Activated CD4-positive, alpha-beta T cell treated with anti-CD3 and anti-CD28 coated beads, Interleukin-2, amount 50 U/mL, for 4 hours (primary cell): ENCODE measurements at regions not wholly inside any gene's neighbourhood (a gene's known extent, or its start where the extent isn't known, plus 50 kb on each side); places are given as distances from the start of the nearest gene placed in this dataset.
"Not testable (repeated sequence)": the region's sequence is repeated elsewhere in the genome, so short reads cannot be mapped to it uniquely, and the experiment has no call there.

Source experiments
- DNase-seq, 2 experiments: peaks; one replicate each; pipeline ENCODE4 v3.0.0-alpha.2; 2020

DNA sequence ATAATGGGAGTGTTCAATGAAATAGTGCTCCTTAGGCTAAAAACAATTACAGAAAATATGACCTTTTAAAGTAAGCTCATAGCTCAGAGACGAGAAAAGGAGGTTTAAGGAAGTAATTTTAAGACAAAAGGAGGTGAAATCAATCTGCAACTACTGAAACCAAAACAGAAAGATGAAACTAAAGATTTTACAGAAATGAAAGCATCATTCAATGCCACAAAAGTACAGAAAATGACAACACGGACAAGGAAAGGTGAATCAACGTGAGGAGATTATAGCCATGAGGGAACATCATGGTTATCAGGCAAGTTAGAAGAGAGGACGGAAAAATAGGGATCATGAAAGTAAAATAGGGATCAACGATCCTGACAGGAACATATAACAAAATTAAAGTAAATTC is 745.2 kb downstream of the PCDH17 start:
- no peak for DNase-seq

DNA sequence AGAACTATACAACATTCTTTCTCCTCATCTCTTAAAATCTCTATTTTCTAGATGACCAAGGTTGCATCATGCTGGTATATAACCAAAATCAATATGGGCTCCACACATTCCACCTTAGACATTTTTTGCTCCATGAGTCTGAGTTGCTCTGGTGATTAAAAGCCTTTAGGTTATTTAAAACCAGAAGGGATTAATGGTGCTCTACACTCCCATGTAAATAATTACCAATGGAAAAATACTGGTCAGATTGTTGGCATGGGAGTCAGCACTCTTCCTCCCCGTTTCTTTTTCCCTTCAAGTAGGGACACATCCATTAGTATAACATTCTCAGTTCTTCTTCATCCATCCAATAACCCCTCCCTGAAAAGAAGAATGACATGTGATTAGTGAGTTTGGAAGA is 747.7 kb downstream of the PCDH17 start:
- no peak for DNase-seq

DNA sequence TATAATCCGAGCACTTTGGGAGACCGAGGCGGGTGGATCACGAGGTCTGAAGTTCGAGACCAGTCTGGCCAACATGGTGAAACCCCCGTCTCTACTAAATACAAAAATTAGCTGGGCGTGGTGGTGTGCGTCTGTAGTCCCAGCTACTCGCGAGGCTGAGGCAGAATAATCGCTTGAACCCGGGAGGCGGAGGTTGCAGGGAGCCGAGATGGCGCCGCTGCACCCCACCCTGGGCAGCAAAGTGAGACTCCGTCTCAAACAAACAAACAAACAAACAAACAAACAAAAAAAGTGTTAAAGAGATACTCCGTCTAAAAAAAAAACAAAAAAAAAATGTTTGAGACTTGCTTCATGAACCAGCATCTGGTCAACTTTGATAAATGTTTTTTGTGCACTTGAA is 753.8 kb downstream of the PCDH17 start:
- not testable (repeated sequence) for DNase-seq

DNA sequence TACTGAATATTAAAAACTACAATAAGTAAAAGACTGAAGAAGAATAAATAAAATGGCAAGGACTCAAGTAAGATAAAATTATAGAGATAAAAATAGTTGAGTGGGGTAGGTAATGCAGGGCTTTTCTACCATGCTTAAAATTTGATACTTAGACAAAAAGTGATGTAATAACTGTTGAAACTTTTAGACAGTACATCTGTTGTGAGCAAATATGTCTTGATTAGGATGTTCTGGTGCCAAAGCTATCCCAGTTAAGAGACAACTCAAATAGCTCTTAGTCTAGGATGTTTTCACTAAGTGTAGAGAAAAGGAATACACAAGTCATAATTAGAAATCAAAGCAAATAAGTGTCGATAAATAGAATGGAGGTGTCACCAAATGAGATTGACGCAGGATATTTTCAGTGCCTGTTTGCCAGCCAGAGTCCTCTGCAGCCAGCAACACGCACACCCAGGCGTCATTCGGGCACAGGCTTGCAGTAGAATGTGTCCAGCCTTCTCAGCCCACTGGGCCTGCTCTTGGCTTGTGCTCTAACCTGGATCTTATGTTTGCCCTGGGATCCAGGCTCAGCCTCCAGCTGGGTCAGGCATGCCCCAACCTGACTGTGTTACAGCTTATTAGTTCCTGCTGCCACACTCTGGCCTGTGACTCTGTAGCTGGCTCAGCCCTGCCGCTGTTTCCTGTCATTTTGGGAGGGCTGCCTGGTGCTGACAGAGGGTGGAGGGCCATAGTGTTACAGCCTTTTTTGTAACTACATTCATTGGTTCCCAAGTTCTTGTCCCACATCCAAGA is 766.2 kb downstream of the PCDH17 start:
- no peak for DNase-seq

DNA sequence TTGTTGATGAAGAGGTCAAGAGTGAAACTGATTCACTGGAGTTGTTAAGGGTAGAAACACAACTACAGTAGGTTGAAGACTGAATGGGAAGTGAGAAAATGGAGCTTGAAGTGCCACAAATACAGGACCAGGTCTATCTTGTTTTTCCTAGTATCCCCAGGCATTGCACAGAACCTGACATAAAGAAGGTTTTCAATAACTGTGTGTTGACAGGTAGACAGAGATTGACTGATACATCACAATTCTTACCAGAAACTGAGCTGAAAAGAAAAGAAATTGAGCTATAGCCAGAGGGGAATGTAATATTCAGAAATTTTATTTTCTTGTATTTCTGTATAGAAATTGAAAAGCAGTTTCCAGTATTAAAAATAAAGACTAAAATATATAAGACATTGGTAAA is 767.7 kb downstream of the PCDH17 start:
- no peak for DNase-seq

DNA sequence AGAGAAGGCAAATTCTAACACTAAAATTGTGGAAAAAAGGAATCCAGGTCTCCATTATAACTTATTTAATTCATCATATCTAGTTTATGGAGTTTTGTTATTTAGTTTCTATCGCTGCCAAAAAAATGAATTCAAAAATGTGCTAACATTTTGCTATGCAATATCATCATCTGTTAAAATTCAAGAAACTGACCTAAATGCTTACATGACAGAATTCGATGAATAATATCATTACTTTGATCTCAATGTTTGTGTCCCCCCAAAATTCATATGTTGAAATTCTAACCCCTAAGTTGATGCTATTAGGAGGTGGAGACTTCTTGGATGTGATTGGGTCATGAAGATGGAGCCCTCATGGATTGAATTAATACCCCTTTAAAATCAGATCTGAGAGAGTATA is 775.0 kb downstream of the PCDH17 start:
- DNase-seq = no peak

DNA sequence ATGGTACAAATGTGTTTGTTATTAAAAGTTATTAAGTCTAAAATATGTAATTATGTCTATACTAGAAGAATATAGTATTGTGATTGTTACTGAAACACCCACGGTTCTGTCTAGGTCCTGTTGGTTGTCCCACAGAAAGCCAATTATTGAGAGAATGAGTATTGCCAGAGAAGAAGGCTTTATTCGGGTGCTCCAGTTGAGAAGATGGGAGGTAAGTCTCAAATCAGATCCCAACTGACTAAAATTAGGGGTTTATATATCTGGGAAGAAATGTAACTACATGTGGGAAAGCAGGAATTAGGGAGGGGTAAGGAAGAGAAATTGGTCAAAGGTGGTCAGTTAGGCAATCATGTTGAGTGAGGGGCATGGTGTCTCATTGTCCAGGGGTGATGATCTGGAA is 798.4 kb downstream of the PCDH17 start:
- no peak for DNase-seq

DNA sequence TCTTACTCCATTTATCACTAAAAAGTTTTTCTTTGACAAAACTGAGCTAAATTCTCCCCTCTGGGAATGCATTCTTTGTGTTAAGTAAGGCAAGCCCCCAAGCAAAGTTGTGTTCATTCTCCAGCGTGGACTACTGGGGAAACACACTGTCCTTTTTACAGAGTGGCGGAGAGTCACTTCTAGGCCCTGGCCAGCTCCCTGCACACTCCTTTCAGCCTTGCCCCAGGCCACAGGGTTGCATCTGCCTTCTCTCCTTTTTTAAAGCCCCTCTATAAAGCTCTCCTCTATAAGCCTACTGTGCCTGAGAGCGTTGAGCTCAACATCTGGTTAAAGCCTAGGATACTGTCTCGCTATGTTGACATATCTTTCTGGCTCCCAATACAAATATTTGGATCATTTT is 803.4 kb downstream of the PCDH17 start:
- DNase-seq = no peak

DNA sequence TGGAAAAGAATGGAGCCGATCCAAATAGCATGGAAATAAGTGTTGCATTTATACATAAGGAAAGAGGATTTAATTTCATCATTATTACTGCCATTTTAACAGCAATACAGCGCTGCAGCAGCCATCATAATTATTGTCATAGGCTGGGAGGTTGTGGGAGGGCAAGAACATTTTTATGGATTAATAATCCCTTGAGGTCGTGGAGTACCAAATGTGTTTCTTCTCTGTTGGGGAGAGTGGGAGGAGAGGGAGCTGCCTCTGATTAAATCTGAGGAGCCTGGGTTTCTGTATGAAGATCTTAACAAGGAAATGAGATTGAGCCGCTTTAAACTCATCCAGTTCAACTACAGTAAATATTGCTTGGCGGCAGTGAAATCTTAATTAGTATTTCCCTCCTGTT is 805.9 kb downstream of the PCDH17 start:
- no peak for DNase-seq

DNA sequence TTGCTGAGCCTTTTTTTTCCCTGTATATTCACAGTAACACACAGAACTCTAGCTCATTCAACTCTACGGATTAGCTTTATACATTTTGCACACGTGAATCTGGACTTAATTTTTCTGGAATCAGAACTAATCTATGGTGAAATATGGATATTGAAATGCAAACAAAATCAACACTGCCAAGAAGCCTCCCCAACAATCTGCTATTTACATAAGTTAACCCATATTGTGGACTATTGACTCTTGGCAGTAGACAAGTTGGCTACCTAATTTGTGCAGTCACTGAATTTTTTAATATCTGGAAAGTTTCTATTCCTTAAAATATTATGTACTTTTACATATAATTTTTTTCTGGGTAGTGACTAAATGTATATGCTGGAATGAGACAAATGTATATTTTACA is 815.4 kb downstream of the PCDH17 start:
- no peak for DNase-seq

DNA sequence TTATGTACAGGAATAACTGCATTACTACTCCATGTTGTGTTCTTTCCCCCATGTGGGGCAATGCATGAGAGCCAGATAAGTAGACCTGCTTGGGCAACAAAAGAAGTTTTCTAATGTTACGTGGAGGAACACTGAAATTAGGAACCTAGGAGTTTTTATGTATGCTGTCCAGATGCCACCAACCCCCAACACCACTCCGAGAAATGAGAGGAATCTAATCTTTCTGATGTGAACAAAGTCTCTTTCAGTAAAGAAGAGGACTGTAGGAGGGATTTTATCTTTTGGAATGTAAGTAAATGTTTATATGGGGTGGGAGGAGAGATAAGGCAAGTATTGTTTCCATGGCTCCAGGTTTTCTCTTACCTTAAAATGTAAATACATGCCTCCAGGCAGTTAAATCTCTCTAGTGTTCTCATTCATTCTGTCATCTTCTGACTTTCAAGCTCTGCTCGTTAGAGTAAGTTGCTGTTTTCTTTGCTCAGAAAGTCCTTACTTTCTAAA is 820.6 kb downstream of the PCDH17 start:
- no peak for DNase-seq

DNA sequence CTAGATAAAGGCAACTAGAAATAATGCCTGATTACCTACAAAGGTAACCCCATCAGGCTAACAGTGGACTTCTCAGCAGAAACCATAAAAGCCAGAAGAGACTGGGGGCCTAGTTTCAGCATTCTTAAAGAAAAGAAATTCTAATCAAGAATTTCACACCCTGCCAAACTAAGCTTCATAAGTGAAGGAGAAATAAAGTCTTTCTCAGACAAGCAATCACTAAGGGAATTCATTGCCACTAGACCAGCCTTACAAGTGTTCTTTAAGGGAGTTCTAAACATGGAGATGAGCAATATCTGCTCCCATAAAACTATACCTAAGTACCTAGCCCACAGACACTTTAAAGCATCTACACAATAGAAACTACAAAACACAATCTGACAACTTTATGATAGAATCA is 823.5 kb downstream of the PCDH17 start:
- no peak for DNase-seq

DNA sequence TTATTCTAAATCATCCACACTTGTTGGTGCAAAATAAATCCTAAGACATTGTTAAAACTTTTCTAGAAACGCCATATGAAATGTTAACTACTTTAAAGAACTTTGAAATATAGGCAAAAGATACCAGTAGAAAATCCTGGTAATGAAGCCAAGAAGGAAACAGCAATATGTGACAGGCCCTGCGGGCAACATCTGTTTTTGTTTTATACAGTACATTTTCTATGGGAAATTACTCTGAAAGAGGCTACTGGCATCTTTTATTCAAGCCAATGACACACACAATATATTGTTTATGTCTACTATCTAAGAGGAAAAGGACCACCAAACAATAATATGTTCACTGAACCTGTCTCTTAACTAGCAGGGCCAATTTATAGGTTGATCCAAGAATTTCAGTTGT is 829.7 kb downstream of the PCDH17 start:
- DNase-seq = no peak

DNA sequence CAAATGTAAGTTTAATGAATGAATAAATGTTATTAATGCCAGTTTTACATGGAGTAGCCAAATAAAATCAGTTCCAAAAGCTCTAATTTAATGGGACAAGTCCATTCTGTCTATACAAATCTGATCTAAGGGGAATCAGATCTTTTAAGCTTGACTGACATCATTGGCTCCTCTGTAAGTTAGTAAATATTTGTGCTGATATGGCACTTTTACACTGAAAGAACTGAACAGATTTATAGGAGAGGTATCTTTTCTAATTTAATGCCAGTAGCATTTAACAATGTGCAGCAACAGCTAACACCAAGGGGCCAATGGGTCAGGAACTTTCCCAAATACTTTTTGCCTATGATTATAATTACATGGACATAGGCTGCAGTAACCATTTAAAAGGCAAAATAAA is 832.3 kb downstream of the PCDH17 start:
- no peak for DNase-seq

DNA sequence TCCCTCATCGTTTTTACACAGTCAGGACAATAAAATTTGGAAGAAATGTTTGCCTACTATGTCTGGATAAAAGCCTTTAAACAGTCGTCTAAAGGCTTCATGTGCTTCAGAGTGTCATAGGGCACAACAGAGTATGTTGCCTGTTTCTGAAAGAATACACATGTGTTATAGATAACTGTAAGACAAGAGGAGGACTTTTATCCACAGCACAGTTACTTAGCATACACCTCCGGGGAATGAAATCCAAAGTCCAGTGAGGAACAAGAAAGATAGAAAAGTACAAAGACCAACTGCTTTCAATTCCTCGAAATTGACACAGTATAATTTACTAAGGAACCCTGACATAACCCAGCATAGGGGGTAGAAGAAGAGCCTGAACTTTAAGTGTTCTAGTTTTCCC is 835.6 kb downstream of the PCDH17 start:
- no peak for DNase-seq

DNA sequence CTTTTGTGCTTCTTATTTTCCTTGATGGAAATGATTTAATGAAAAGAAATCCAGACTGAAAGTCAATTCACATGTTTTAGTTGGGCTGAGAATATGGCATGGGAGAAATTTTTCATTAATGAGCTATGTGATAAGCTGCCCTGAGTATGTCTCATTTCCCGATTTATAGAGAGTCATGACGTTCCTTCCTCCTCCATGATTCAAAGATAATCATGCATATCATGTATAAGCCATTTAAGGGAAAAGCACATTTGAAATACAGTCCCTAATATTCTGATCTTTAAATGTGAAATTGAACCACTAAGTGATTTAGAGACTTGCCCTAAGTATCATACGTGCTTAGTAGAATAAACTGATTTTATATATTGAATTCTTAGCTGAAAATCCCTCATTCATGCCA is 840.9 kb downstream of the PCDH17 start:
- no peak for DNase-seq

DNA sequence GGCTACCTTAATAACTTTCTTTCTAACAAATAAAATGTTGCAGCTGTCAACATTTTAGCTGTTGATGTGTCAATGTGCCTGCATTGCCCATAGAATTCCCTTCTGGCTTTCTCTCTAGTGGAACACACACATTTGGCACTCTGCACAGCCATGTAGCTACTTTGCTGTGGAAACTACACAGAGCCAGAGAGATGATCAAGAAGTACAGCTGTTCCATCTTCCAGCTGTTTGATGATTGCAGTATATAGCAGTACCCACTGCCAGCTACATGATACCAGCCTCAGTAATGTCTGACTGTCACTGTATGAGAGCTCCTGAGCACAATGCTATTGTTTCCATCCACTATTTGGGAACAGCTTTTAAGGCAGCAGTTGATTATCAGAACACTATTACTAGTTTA is 843.0 kb downstream of the PCDH17 start:
- DNase-seq = no peak

DNA sequence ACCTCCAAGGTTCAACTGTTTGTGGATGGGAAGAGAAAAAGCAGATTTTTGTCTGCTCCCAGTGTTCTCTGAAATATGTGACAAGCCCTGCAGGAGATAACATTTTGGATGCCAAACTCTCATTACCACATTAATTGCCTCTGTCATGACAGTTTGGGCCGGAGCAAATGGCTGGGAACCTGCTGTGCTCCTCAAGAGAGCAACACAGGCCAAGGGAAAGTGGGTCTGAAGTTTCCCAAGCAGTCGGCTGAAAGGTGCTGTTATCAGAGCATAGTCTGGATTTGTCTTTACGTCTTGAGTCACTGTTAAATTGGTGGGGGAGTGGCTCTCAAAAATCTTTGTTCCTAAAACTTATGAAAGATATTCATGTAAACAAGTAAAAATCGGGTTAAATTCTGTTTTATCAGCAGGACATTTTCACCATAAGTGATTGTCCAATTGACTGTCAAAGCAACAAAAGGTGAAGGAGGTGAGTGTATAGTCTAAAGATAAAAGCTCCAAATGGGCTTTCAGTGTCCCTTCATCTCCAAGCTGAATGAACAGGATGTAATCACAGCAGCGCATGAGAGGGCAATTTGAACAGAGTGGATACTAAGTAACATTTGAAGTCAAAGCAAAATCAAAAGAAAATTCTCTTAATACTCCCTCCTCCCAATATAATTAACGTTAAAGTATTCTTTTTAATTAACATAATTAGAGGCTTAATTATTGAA is 844.8 kb downstream of the PCDH17 start:
- DNase-seq = no peak

DNA sequence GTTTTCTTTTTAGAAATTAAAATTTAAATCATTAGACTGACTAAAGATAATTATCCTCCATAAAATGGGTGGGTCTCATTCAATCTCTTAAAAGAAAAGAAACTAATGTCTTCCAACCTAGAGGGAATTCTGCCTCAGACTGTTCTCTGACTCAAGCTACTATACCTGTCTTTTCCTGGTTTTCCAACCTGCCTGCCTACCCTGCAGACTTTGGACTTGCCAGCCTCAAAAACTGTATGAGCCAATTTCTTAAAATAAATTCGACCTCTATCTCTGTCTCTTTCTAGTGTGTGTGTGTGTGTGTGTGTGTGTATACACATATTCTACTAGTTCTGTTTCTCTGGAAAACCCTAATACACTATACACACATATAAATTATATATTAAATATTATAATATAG is 847.3 kb downstream of the PCDH17 start:
- DNase-seq = no peak

DNA sequence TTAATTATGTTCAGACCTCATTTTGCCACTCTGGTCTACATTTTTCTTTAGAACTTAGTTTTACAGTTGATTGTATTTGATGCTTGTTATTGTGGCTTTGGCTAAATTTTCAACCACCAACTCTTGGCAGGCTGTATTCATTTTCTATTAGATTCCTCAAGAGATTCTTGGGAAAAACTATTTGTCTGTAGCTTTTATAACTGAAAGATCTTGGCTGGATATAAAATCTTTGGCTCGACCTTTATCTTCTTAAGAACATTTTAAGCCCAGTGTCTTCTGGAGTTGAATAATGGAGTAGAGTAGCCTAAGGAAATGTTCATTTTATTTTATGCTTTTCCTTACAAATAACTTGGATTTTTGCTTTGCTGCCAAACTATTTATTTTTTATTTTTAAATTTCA is 848.5 kb downstream of the PCDH17 start:
- DNase-seq = no peak

DNA sequence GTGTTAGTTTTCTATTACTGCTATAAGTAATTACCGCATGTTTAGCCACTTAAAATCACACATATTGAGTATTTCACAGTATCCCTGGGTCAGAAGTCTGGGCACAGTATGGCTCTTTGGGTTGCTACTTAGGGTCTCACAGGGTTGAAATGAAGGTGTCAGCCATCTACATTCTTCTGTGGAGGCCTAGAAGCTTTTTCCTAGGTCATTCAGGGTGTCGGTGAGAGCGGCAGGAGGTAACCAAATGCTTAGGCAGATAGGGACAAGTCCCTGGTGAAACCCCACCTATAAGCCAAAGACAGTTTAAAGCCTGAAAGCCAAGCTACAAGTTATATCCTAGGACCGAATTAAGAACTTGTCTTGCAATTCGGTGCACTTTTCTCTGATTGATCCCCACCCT is 856.7 kb downstream of the PCDH17 start:
- DNase-seq = no peak

DNA sequence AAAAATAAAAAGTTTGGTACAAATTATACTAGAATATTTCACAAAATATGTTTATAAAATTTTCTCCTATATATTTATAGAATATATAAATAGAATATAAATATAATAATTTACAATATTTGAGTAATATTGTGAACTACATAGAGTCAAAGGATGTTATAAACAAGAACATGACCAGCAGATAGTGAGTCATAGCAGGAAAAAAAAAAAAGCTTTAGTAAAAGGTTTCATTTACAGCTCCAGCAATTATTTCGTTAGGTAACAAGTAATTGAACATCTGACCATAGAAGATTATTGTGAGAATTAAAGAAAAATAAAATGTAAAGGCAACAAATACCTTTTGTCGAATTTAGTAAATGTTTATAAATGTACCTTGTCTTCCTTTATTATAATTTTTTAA is 864.1 kb downstream of the PCDH17 start:
- no peak for DNase-seq

DNA sequence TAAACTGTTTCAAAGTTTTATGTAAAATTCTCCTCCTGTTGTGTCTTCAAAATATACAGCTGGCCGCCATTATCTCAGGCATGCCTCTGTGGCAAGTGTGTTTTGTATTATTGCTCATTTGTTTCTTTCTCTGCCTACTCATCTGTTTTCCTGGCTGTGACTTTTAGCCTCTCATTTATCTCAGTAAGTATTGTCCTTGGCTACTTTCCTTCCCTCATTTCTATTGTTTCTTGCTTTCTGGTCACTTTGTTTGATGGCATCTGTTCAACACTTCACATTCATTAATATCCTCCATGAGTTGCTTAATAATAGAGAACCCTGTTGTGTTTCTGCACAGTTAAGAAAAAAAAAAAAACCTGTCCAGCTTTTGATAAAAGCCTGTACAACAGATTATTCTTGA is 869.4 kb downstream of the PCDH17 start:
- no peak for DNase-seq

DNA sequence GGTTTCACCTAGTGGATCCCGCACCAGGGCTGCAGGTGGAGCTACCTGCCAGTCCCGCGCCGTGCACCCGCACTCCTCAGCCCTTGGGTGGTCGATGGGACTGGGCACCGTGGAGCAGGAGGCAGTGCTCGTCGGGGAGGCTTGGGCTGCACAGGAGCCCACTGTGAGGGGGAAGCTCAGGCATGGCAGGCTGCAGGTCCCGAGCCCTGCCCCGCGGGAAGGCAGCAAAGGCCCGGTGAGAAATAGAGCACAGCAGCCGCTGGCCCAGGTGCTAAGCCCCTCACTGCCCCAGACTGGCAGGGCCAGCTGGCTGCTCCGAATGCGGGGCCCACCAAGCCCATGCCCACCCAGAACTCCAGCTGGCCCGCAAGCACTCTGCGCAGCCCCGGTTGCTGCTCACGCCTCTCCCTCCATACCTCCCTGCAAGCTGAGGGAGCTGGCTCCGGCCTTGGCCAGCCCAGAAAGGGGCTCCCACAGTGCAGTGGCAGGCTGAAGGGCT is 872.7 kb downstream of the PCDH17 start:
- DNase-seq = not testable (repeated sequence)
